SK-N-SH treated with all-trans-retinoic acid at 6 μM for 48 hours (cell line): ENCODE measurements at regions not wholly inside any gene's neighbourhood (a gene's known extent, or its start where the extent isn't known, plus 50 kb on each side); places are given as distances from the start of the nearest gene placed in this dataset.

Experiments
- ARNTL ChIP-seq: fragments of 450-650 bp; formaldehyde crosslinking; IDR thresholded peaks from 2 replicates; pipeline ENCODE4 v1.5.0; 2020; ENCODE audit warnings: low read depth, mild to moderate bottlenecking, moderate library complexity, borderline replicate concordance
- BACH2 ChIP-seq: fragments of 250-450 bp; sonication (Bioruptor Pico); IDR thresholded peaks from 2 replicates; pipeline ENCODE4 v1.9.0; 2021; ENCODE audit warnings: mild to moderate bottlenecking, borderline replicate concordance
- CREB5 ChIP-seq: fragments of 250-450 bp; sonication (Bioruptor Pico); IDR thresholded peaks from 2 replicates; pipeline ENCODE4 v1.5.1; 2020; ENCODE audit warnings: low read depth, mild to moderate bottlenecking, moderate library complexity
- CSDC2 ChIP-seq: fragments of 250-450 bp; sonication (Bioruptor Pico); IDR thresholded peaks from 2 replicates; pipeline ENCODE4 v1.5.0; 2020; ENCODE audit warnings: mild to moderate bottlenecking, moderate library complexity
- ESRRG ChIP-seq: fragments of 250-450 bp; sonication (Bioruptor Pico); IDR thresholded peaks from 2 replicates; pipeline ENCODE4 v1.6.1; 2021; ENCODE audit warnings: mild to moderate bottlenecking
- OSR1 ChIP-seq: fragments of 250-450 bp; sonication (Bioruptor Pico); IDR thresholded peaks from 2 replicates; pipeline ENCODE4 v1.8.0; 2022; ENCODE audit warnings: moderate library complexity, mild to moderate bottlenecking, inconsistent platforms
- PPARA ChIP-seq: fragments of 250-450 bp; sonication (Bioruptor Pico); IDR thresholded peaks from 2 replicates; pipeline ENCODE4 v1.5.0; 2020; ENCODE audit warnings: mild to moderate bottlenecking, borderline replicate concordance
- ZFP3 ChIP-seq: fragments of 250-450 bp; sonication (Bioruptor Pico); IDR thresholded peaks from 2 replicates; pipeline ENCODE4 v1.5.0; 2020; ENCODE audit warnings: mild to moderate bottlenecking, moderate library complexity
- ZFP30 ChIP-seq: fragments of 450-650 bp; formaldehyde crosslinking; IDR thresholded peaks from 2 replicates; pipeline ENCODE4 v1.5.0; 2022; ENCODE audit warnings: mild to moderate bottlenecking, moderate library complexity
- ZNF70 ChIP-seq: fragments of 450-650 bp; formaldehyde crosslinking; IDR thresholded peaks from 2 replicates; pipeline ENCODE4 v1.5.0; 2020; ENCODE audit warnings: mild to moderate bottlenecking, moderate library complexity
- ZNF8 ChIP-seq: fragments of 450-650 bp; formaldehyde crosslinking; IDR thresholded peaks from 2 replicates; pipeline ENCODE4 v1.5.0; 2020; ENCODE audit warnings: mild to moderate bottlenecking, moderate library complexity
- TF ChIP-seq, protein P1 (sequence below): fragments of 250-450 bp; sonication (Bioruptor Pico); IDR thresholded peaks from 2 replicates; pipeline ENCODE4 v1.8.0; 2020; ENCODE audit warnings: mild to moderate bottlenecking, moderate library complexity, borderline replicate concordance

- TF ChIP-seq PPARA (CRISPR knock-in tag), result no peak
- no peak for TF ChIP-seq CREB5 (CRISPR knock-in tag)
- no peak for TF ChIP-seq BACH2 (CRISPR knock-in tag)
- TF ChIP-seq, protein P1, sequence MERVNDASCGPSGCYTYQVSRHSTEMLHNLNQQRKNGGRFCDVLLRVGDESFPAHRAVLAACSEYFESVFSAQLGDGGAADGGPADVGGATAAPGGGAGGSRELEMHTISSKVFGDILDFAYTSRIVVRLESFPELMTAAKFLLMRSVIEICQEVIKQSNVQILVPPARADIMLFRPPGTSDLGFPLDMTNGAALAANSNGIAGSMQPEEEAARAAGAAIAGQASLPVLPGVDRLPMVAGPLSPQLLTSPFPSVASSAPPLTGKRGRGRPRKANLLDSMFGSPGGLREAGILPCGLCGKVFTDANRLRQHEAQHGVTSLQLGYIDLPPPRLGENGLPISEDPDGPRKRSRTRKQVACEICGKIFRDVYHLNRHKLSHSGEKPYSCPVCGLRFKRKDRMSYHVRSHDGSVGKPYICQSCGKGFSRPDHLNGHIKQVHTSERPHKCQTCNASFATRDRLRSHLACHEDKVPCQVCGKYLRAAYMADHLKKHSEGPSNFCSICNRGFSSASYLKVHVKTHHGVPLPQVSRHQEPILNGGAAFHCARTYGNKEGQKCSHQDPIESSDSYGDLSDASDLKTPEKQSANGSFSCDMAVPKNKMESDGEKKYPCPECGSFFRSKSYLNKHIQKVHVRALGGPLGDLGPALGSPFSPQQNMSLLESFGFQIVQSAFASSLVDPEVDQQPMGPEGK (CRISPR knock-in tag), result no peak
- no peak for TF ChIP-seq OSR1 (CRISPR knock-in tag)
- TF ChIP-seq ZNF8, result no peak
- no peak for TF ChIP-seq ZFP30 (CRISPR knock-in tag)
- no peak for TF ChIP-seq ARNTL
- no peak for TF ChIP-seq ESRRG (CRISPR knock-in tag)
- no peak for TF ChIP-seq ZFP3 (CRISPR knock-in tag)
- TF ChIP-seq CSDC2 (CRISPR knock-in tag), result no peak
- no peak for TF ChIP-seq ZNF70 (CRISPR knock-in tag)
Measured at GRCh38 chr11:107247167-107247861, 210.3 kb downstream of the CWF19L2 start.
